ENCODE measurements at regions not wholly inside any gene's neighbourhood (a gene's known extent, or its start where the extent isn't known, plus 50 kb on each side); places are given as distances from the start of the nearest gene placed in this dataset.
A peak's percentile ranks its signal among the peaks of the same experiment; 100 is the strongest.

- Histone ChIP-seq H3K36me3 (no peaks in the 10 kb centered on the region), H3K27me3 (replicated peaks; ENCODE audit: insufficient read depth) (no peaks in the 10 kb centered on the region), H3K9me3 (no peaks in the 10 kb centered on the region), H3K27ac (no peak overlapping the region), H3K4me3 (no peak overlapping the region), H3K4me1 (replicated peaks) (no peaks in the 10 kb centered on the region)
- no peak for DNase-seq (ENCODE audit: low spot score)
- WGBS: 35% methylated on average over 2 of the region's 2 CpGs
- TF ChIP-seq CTCF (IDR thresholded peaks at IDR 0.05) (no peak), POLR2A (IDR thresholded peaks at IDR 0.05) (no peak), POLR2AphosphoS5 (IDR thresholded peaks at IDR 0.05) (no peak)
- intact Hi-C loops (cut with DNase I): no loop called here
These were observed 96.5 kb upstream of the PDGFD start for GRCh38 chr11:104260456-104260855.

- no peaks in the 10 kb centered on the region for H3K4me1 ChIP-seq (replicated peaks)
- no peak for DNase-seq (ENCODE audit: low spot score)
- intact Hi-C loops (cut with DNase I): no loop called here
- H3K27ac ChIP-seq: no peak overlapping the region
- no peaks in the 10 kb centered on the region for H3K36me3 ChIP-seq
- H3K9me3 ChIP-seq: no peaks in the 10 kb centered on the region
- no peak for TF ChIP-seq CTCF (IDR thresholded peaks at IDR 0.05)
- TF ChIP-seq POLR2AphosphoS5 (IDR thresholded peaks at IDR 0.05): no peak
- TF ChIP-seq POLR2A (IDR thresholded peaks at IDR 0.05): no peak
- H3K4me3 ChIP-seq: no peak overlapping the region
- WGBS: 55% methylated on average over 4 of the region's 4 CpGs
- H3K27me3 ChIP-seq (replicated peaks; ENCODE audit: insufficient read depth): no peaks in the 10 kb centered on the region
These were observed 95.2 kb upstream of the PDGFD start for GRCh38 chr11:104259121-104259610.

- 84% methylated on average over 2 of the region's 2 CpGs for WGBS
- Histone ChIP-seq H3K27me3 (replicated peaks; ENCODE audit: insufficient read depth) (no peaks in the 10 kb centered on the region), H3K9me3 (no peaks in the 10 kb centered on the region), H3K36me3 (no peaks in the 10 kb centered on the region), H3K27ac (no peak overlapping the region), H3K4me1 (replicated peaks) (no peaks in the 10 kb centered on the region), H3K4me3 (no peak overlapping the region)
- intact Hi-C loops (cut with DNase I): no loop called here
- DNase-seq (ENCODE audit: low spot score): no peak
- TF ChIP-seq POLR2A (IDR thresholded peaks at IDR 0.05) (no peak), CTCF (IDR thresholded peaks at IDR 0.05) (peak in 1 of 4 experiments; percentile 10)
These were observed 92.6 kb upstream of the PDGFD start for GRCh38 chr11:104256525-104256924.

GRCh38 chr11:104254347-104254746 lies 90.4 kb upstream of the PDGFD start:
- DNase-seq (ENCODE audit: low spot score): no peak
- Histone ChIP-seq H3K9me3 (no peaks in the 10 kb centered on the region), H3K27me3 (replicated peaks; ENCODE audit: insufficient read depth) (no peaks in the 10 kb centered on the region), H3K4me1 (replicated peaks) (no peaks in the 10 kb centered on the region), H3K27ac (no peak overlapping the region), H3K36me3 (no peaks in the 10 kb centered on the region), H3K4me3 (no peak overlapping the region)
- TF ChIP-seq CTCF (IDR thresholded peaks at IDR 0.05): peak in 1 of 4 experiments; percentile 13
- TF ChIP-seq POLR2AphosphoS5 (IDR thresholded peaks at IDR 0.05): no peak
- intact Hi-C loops (cut with DNase I): no loop called here
- 35% methylated on average over 8 of the region's 8 CpGs for WGBS

GRCh38 chr11:104246590-104246989 lies 82.6 kb upstream of the PDGFD start:
- intact Hi-C loops (cut with DNase I): no loop called here
- Histone ChIP-seq H3K27ac (no peak overlapping the region), H3K4me3 (no peak overlapping the region), H3K27me3 (replicated peaks; ENCODE audit: insufficient read depth) (no peaks in the 10 kb centered on the region), H3K36me3 (no peaks in the 10 kb centered on the region), H3K4me1 (replicated peaks) (no peaks in the 10 kb centered on the region), H3K9me3 (no peaks in the 10 kb centered on the region)
- no peak for TF ChIP-seq CTCF (IDR thresholded peaks at IDR 0.05)
- TF ChIP-seq POLR2AphosphoS5 (IDR thresholded peaks at IDR 0.05): no peak
- no peak for TF ChIP-seq POLR2A (IDR thresholded peaks at IDR 0.05)
- DNase-seq (ENCODE audit: low spot score): no peak
- 83% methylated on average over 3 of the region's 3 CpGs for WGBS
